GM23338 (cell line): ENCODE measurements at regions not wholly inside any gene's neighbourhood (a gene's known extent, or its start where the extent isn't known, plus 50 kb on each side); places are given as distances from the start of the nearest gene placed in this dataset.

Experiments
- CREB1 ChIP-seq: fragments of 250-450 bp; sonication (Bioruptor Pico); IDR thresholded peaks from 2 replicates; pipeline ENCODE4 v1.5.0; 2020; ENCODE audit warnings: low read depth, mild to moderate bottlenecking, moderate library complexity
- EZH2 ChIP-seq: fragments of 200-600 bp; sonication (generic); IDR thresholded peaks from one replicate; pipeline ENCODE4 v1.8.0; 2017; ENCODE audit warnings: antibody characterized with exemption, mild to moderate bottlenecking, low read depth; ENCODE audit not compliant: unreplicated experiment
- EZH2phosphoT487 ChIP-seq: fragments of 200-600 bp; sonication (generic); IDR thresholded peaks from one replicate; pipeline ENCODE4 v1.8.1; 2018; ENCODE audit warnings: antibody characterized with exemption; ENCODE audit not compliant: unreplicated experiment
- JUNB ChIP-seq: IDR thresholded peaks from one replicate; pipeline ENCODE4 v1.6.1; 2016; ENCODE audit warnings: antibody characterized with exemption; ENCODE audit not compliant: unreplicated experiment
- POLR2AphosphoS5 ChIP-seq: IDR thresholded peaks from 2 replicates; pipeline ENCODE4 v1.6.1; 2016; ENCODE audit warnings: antibody characterized with exemption, low read depth
- STAT1 ChIP-seq: IDR thresholded peaks from one replicate; pipeline ENCODE4 v1.6.1; 2016; ENCODE audit warnings: antibody characterized with exemption; ENCODE audit not compliant: unreplicated experiment
- ZNF114 ChIP-seq: fragments of 250-450 bp; sonication (Bioruptor Pico); IDR thresholded peaks from 2 replicates; pipeline ENCODE4 v1.5.0; 2020; ENCODE audit warnings: mild to moderate bottlenecking, moderate library complexity
- ZNF331 ChIP-seq: fragments of 250-450 bp; sonication (Bioruptor Pico); IDR thresholded peaks from 2 replicates; pipeline ENCODE4 v1.5.0; 2020; ENCODE audit warnings: low read depth, mild to moderate bottlenecking, moderate library complexity
- TF ChIP-seq, protein P1 (sequence below), 2 experiments: fragments of 200-600 bp in 1 of 2; sonication (generic) in 1 of 2; conservative IDR thresholded peaks; 2 replicates each; pipeline versions ENCODE4 v1.5.1 to v1.6.1; 2016 to 2017; ENCODE audit warnings: antibody characterized with exemption in 2 of 2, low read depth in 2 of 2, mild to moderate bottlenecking in 2 of 2, moderate library complexity in 1 of 2
- TF ChIP-seq, protein P2 (sequence below): IDR thresholded peaks from one replicate; pipeline ENCODE4 v1.6.1; 2018; ENCODE audit warnings: antibody characterized with exemption; ENCODE audit not compliant: unreplicated experiment
- TF ChIP-seq, protein P3 (sequence below): IDR thresholded peaks from 2 replicates; pipeline ENCODE4 v1.6.1; 2016; ENCODE audit warnings: antibody characterized with exemption

DNA sequence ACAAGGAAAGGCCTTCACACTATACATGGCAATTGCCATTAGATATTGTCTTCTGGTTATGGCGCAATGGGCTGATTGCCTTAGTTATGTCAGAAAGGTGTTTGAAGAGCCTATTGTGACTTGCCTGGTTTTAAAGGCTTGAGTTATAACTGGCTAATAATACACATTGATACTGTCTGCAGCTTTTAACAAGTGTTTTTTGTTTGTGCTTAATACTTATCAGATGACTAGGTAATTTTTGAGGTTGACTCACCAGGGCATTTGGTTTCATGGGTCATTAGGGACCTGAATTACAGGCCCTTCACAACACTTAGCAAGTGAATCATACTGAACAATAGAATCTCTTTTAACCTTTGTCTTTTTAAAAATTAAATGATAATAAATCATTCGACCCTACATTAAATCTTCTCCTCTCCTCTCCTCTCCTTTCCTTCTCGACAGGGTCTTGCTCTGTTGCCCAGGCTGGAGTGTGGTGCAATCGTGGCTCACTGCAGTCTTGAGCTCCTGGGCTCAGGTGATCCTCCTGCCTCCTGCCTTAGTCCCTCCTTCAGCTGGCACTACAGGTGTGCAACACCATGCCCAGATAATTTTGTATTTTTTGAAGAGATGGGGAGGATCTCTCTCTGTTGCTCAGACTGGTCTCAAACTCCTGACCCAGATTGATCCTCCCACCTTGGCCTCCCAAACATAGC lies 196.3 kb downstream of the JCAD start:
- TF ChIP-seq, protein P1, sequence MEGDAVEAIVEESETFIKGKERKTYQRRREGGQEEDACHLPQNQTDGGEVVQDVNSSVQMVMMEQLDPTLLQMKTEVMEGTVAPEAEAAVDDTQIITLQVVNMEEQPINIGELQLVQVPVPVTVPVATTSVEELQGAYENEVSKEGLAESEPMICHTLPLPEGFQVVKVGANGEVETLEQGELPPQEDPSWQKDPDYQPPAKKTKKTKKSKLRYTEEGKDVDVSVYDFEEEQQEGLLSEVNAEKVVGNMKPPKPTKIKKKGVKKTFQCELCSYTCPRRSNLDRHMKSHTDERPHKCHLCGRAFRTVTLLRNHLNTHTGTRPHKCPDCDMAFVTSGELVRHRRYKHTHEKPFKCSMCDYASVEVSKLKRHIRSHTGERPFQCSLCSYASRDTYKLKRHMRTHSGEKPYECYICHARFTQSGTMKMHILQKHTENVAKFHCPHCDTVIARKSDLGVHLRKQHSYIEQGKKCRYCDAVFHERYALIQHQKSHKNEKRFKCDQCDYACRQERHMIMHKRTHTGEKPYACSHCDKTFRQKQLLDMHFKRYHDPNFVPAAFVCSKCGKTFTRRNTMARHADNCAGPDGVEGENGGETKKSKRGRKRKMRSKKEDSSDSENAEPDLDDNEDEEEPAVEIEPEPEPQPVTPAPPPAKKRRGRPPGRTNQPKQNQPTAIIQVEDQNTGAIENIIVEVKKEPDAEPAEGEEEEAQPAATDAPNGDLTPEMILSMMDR (conservative IDR thresholded peaks at IDR 0.05; ENCODE audit: low read depth in 2 of 2), result no peak
- TF ChIP-seq EZH2 (no peak), EZH2phosphoT487 (no peak), POLR2AphosphoS5 (no peak), JUNB (no peak), ZNF114 (CRISPR knock-in tag) (no peak), CREB1 (CRISPR knock-in tag) (no peak), STAT1 (no peak), ZNF331 (CRISPR knock-in tag) (no peak)
- TF ChIP-seq, protein P2, sequence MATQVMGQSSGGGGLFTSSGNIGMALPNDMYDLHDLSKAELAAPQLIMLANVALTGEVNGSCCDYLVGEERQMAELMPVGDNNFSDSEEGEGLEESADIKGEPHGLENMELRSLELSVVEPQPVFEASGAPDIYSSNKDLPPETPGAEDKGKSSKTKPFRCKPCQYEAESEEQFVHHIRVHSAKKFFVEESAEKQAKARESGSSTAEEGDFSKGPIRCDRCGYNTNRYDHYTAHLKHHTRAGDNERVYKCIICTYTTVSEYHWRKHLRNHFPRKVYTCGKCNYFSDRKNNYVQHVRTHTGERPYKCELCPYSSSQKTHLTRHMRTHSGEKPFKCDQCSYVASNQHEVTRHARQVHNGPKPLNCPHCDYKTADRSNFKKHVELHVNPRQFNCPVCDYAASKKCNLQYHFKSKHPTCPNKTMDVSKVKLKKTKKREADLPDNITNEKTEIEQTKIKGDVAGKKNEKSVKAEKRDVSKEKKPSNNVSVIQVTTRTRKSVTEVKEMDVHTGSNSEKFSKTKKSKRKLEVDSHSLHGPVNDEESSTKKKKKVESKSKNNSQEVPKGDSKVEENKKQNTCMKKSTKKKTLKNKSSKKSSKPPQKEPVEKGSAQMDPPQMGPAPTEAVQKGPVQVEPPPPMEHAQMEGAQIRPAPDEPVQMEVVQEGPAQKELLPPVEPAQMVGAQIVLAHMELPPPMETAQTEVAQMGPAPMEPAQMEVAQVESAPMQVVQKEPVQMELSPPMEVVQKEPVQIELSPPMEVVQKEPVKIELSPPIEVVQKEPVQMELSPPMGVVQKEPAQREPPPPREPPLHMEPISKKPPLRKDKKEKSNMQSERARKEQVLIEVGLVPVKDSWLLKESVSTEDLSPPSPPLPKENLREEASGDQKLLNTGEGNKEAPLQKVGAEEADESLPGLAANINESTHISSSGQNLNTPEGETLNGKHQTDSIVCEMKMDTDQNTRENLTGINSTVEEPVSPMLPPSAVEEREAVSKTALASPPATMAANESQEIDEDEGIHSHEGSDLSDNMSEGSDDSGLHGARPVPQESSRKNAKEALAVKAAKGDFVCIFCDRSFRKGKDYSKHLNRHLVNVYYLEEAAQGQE, result no peak
- TF ChIP-seq, protein P3, sequence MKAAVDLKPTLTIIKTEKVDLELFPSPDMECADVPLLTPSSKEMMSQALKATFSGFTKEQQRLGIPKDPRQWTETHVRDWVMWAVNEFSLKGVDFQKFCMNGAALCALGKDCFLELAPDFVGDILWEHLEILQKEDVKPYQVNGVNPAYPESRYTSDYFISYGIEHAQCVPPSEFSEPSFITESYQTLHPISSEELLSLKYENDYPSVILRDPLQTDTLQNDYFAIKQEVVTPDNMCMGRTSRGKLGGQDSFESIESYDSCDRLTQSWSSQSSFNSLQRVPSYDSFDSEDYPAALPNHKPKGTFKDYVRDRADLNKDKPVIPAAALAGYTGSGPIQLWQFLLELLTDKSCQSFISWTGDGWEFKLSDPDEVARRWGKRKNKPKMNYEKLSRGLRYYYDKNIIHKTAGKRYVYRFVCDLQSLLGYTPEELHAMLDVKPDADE, result no peak
